ENCODE measurements at regions not wholly inside any gene's neighbourhood (a gene's known extent, or its start where the extent isn't known, plus 50 kb on each side); places are given as distances from the start of the nearest gene placed in this dataset.

DNA sequence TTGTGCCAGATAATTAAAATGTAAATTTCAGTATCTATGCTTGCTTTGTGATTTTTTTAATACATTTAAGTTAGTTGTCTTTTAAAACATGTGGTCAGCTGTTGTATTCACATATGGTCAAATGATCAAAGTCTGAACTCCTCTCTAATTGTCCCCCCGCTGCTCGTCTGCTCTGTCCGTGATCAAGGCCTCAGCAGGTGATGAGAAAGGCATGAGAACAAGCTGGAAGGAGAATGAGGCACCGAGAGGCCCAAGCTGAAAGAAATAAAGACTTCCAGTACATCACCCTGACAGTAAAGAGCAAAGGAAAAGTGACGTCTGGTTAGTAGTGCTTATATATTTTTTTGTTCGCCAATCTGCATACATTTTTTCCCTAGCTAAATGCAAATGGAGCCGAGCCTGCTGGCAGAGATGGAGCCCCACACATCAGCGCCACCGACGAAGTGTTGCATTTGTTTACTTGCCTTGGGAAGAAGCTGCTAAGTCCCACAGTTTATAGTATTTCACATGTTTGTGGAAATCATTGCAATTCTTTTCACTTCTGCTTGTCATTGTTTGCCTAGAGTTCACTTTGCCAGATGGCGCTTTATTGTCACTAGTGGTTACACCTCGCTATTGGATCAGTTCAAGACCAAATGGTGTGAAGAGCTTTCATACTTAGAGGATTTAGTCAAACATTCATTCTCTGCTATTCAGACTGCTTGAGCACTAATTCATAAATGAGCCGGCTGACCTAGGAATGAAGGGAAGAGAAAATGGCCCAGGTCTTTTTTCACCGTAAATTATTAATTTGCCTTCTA is 181.5 kb downstream of the ZIC3 start:
- no peak for TF ChIP-seq POLR2A (IDR thresholded peaks at IDR 0.05)
- TF ChIP-seq, protein P1, sequence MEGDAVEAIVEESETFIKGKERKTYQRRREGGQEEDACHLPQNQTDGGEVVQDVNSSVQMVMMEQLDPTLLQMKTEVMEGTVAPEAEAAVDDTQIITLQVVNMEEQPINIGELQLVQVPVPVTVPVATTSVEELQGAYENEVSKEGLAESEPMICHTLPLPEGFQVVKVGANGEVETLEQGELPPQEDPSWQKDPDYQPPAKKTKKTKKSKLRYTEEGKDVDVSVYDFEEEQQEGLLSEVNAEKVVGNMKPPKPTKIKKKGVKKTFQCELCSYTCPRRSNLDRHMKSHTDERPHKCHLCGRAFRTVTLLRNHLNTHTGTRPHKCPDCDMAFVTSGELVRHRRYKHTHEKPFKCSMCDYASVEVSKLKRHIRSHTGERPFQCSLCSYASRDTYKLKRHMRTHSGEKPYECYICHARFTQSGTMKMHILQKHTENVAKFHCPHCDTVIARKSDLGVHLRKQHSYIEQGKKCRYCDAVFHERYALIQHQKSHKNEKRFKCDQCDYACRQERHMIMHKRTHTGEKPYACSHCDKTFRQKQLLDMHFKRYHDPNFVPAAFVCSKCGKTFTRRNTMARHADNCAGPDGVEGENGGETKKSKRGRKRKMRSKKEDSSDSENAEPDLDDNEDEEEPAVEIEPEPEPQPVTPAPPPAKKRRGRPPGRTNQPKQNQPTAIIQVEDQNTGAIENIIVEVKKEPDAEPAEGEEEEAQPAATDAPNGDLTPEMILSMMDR (IDR thresholded peaks at IDR 0.05) = no peak
